ENCODE measurements at regions not wholly inside any gene's neighbourhood (a gene's known extent, or its start where the extent isn't known, plus 50 kb on each side); places are given as distances from the start of the nearest gene placed in this dataset.

- no peak for TF ChIP-seq EZH2phosphoT487 (IDR thresholded peaks at IDR 0.05; ENCODE audit: low read length)
- no peak for TF ChIP-seq EZH2 (optimal IDR thresholded peaks at IDR 0.05; ENCODE audit: low read depth, low read length)
- no peak for DNase-seq
Measured at GRCh38 chr12:67414011-67414715, 145.0 kb downstream of the CAND1 start.

GRCh38 chr12:67415473-67415872 is 146.3 kb downstream of the CAND1 start:
- Histone ChIP-seq H3K27me3 (replicated peaks; ENCODE audit: insufficient read depth, low read length) (no peaks in the 10 kb centered on the region), H3K4me3 (ENCODE audit: low read length) (no peak overlapping the region), H2AFZ (ENCODE audit: low read length) (no peak overlapping the region), H3K79me2 (ENCODE audit: low read length) (no peaks in the 10 kb centered on the region), H3K4me2 (ENCODE audit: low read depth, low read length) (no peak overlapping the region), H3K9me3 (replicated peaks; ENCODE audit: insufficient read depth, low read length) (no peaks in the 10 kb centered on the region), H4K20me1 (ENCODE audit: insufficient read depth, low read length) (no peaks in the 10 kb centered on the region), H3K4me1 (ENCODE audit: low read length) (no peaks in the 10 kb centered on the region), H3K9ac (ENCODE audit: low read length) (no peak overlapping the region), H3K36me3 (replicated peaks; ENCODE audit: insufficient read depth, low read length) (no peaks in the 10 kb centered on the region), H3K9me2 (replicated peaks; ENCODE audit: insufficient read depth, low read length) (no peaks in the 10 kb centered on the region), H3F3A (ENCODE audit: insufficient read depth, low read length) (no peaks in the 10 kb centered on the region), H3K27ac (ENCODE audit: low read length) (no peak overlapping the region)
- DNase-seq = no peak
- TF ChIP-seq CTCF (IDR thresholded peaks at IDR 0.05; ENCODE audit: low read length) (no peak), EZH2phosphoT487 (IDR thresholded peaks at IDR 0.05; ENCODE audit: low read length) (no peak), EZH2 (optimal IDR thresholded peaks at IDR 0.05; ENCODE audit: low read depth, low read length) (no peak)

More at GRCh38 chr12:67414011-67414715, 145.0 kb downstream of the CAND1 start:
- Histone ChIP-seq H3F3A (ENCODE audit: insufficient read depth, low read length) (no peaks in the 10 kb centered on the region), H3K79me2 (ENCODE audit: low read length) (no peaks in the 10 kb centered on the region), H4K20me1 (ENCODE audit: insufficient read depth, low read length) (no peaks in the 10 kb centered on the region), H3K27me3 (replicated peaks; ENCODE audit: insufficient read depth, low read length) (no peaks in the 10 kb centered on the region), H3K4me2 (ENCODE audit: low read depth, low read length) (no peak overlapping the region), H3K4me1 (ENCODE audit: low read length) (no peaks in the 10 kb centered on the region), H2AFZ (ENCODE audit: low read length) (no peak overlapping the region), H3K9me3 (replicated peaks; ENCODE audit: insufficient read depth, low read length) (no peaks in the 10 kb centered on the region), H3K9me2 (replicated peaks; ENCODE audit: insufficient read depth, low read length) (no peaks in the 10 kb centered on the region), H3K27ac (ENCODE audit: low read length) (no peak overlapping the region), H3K4me3 (ENCODE audit: low read length) (no peak overlapping the region), H3K9ac (ENCODE audit: low read length) (no peak overlapping the region), H3K36me3 (replicated peaks; ENCODE audit: insufficient read depth, low read length) (no peaks in the 10 kb centered on the region)

- Histone ChIP-seq H2AFZ (ENCODE audit: low read length) (no peak overlapping the region), H3K4me3 (ENCODE audit: low read length) (no peak overlapping the region), H3K27me3 (replicated peaks; ENCODE audit: insufficient read depth, low read length) (no peaks in the 10 kb centered on the region), H3K36me3 (replicated peaks; ENCODE audit: insufficient read depth, low read length) (no peaks in the 10 kb centered on the region), H3K9me2 (replicated peaks; ENCODE audit: insufficient read depth, low read length) (no peaks in the 10 kb centered on the region), H3K79me2 (ENCODE audit: low read length) (no peaks in the 10 kb centered on the region), H3K27ac (ENCODE audit: low read length) (no peak overlapping the region), H3F3A (ENCODE audit: insufficient read depth, low read length) (no peaks in the 10 kb centered on the region), H3K4me2 (ENCODE audit: low read depth, low read length) (no peak overlapping the region), H3K4me1 (ENCODE audit: low read length) (no peaks in the 10 kb centered on the region), H3K9ac (ENCODE audit: low read length) (no peak overlapping the region), H4K20me1 (ENCODE audit: insufficient read depth, low read length) (no peaks in the 10 kb centered on the region), H3K9me3 (replicated peaks; ENCODE audit: insufficient read depth, low read length) (no peaks in the 10 kb centered on the region)
- no peak for DNase-seq
- TF ChIP-seq CTCF (IDR thresholded peaks at IDR 0.05; ENCODE audit: low read length) (no peak), EZH2phosphoT487 (IDR thresholded peaks at IDR 0.05; ENCODE audit: low read length) (no peak), EZH2 (optimal IDR thresholded peaks at IDR 0.05; ENCODE audit: low read depth, low read length) (no peak)
Measured at GRCh38 chr12:67419810-67420209, 150.7 kb downstream of the CAND1 start.

GRCh38 chr12:67420506-67420905 is 151.3 kb downstream of the CAND1 start:
- no peak for DNase-seq
- Histone ChIP-seq H3K4me3 (ENCODE audit: low read length) (no peak overlapping the region), H3K79me2 (ENCODE audit: low read length) (no peaks in the 10 kb centered on the region), H3K4me1 (ENCODE audit: low read length) (no peaks in the 10 kb centered on the region), H3K4me2 (ENCODE audit: low read depth, low read length) (no peak overlapping the region), H3K27me3 (replicated peaks; ENCODE audit: insufficient read depth, low read length) (no peaks in the 10 kb centered on the region), H2AFZ (ENCODE audit: low read length) (no peak overlapping the region), H3K9me3 (replicated peaks; ENCODE audit: insufficient read depth, low read length) (no peaks in the 10 kb centered on the region), H3K36me3 (replicated peaks; ENCODE audit: insufficient read depth, low read length) (no peaks in the 10 kb centered on the region), H3F3A (ENCODE audit: insufficient read depth, low read length) (no peaks in the 10 kb centered on the region), H3K9me2 (replicated peaks; ENCODE audit: insufficient read depth, low read length) (no peaks in the 10 kb centered on the region), H3K27ac (ENCODE audit: low read length) (no peak overlapping the region), H3K9ac (ENCODE audit: low read length) (no peak overlapping the region), H4K20me1 (ENCODE audit: insufficient read depth, low read length) (no peaks in the 10 kb centered on the region)
- TF ChIP-seq CTCF (IDR thresholded peaks at IDR 0.05; ENCODE audit: low read length) (no peak), EZH2phosphoT487 (IDR thresholded peaks at IDR 0.05; ENCODE audit: low read length) (no peak), EZH2 (optimal IDR thresholded peaks at IDR 0.05; ENCODE audit: low read depth, low read length) (no peak)

Measured in MM.1S (cell line).